ENCODE measurements at regions not wholly inside any gene's neighbourhood (a gene's known extent, or its start where the extent isn't known, plus 50 kb on each side); places are given as distances from the start of the nearest gene placed in this dataset.

GRCh38 chr2:212900715-212901114 is 250.7 kb downstream of the IKZF2 start:
- TF ChIP-seq CTCF (IDR thresholded peaks at IDR 0.05) (no peak), EZH2 (IDR thresholded peaks at IDR 0.05) (no peak), EZH2phosphoT487 (IDR thresholded peaks at IDR 0.05) (no peak)
